Stimulated activated CD8-positive, alpha-beta memory T cell treated with anti-CD3 and anti-CD28 coated beads, Interleukin-15, amount 100 ng/mL, for 24 hours (primary cell): ENCODE measurements at regions not wholly inside any gene's neighbourhood (a gene's known extent, or its start where the extent isn't known, plus 50 kb on each side); places are given as distances from the start of the nearest gene placed in this dataset.

Experiments used
- DNase-seq: peaks from one replicate; pipeline ENCODE4 v3.0.0-alpha.2; 2020; ENCODE audit warnings: low read depth

DNA sequence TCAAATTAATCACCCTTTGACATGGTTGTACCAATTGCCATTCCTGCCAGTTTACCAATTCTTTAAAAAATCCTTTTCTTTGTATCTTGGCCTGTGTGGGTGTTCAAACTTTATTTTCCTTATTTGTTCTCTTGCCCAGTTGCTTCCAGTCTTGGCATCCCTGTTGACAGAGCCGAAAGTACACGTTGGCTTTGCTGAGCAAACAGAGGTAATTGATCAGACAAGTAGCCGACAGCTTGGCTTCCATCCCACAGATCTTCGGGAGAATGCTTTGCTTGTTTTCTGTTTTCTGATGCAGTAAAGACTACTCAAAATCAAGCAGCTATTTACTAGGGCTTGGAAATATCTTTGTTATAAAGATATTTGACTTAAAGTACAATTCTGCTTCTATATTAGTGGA lies 506.8 kb upstream of the SALL1 start:
- no peak for DNase-seq

- no peak for DNase-seq
These were observed 504.2 kb upstream of the SALL1 start for GRCh38 chr16:51655249-51655648.

- DNase-seq = no peak
These were observed 500.0 kb upstream of the SALL1 start for GRCh38 chr16:51651061-51651466.

DNA sequence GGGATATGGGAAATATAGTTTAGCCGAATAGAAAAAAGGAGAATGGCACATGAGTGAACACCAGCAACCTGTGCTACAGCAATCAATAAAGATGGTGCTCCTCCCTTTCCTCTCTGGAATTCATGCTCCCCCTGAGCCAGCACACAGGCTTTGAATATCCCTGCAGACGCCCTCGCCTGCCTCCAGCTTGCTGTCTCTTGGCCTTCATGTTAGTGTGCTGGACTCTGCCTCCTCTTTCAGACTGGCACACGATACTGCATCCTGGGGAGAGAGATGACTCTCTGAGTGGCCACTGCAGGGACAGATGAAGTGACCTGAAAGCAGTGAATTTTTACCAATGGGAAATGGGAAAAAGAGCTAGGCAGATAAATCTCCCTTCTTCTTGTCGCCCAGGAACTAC lies 498.6 kb upstream of the SALL1 start:
- no peak for DNase-seq

GRCh38 chr16:51648526-51648925 lies 497.5 kb upstream of the SALL1 start:
- DNase-seq = no peak

- no peak for DNase-seq
These were observed 490.2 kb upstream of the SALL1 start for GRCh38 chr16:51641191-51641765.

GRCh38 chr16:51640196-51640595 lies 489.1 kb upstream of the SALL1 start:
- no peak for DNase-seq

- DNase-seq = no peak
These were observed 487.5 kb upstream of the SALL1 start for GRCh38 chr16:51638339-51639135.

- no peak for DNase-seq
These were observed 486.7 kb upstream of the SALL1 start for GRCh38 chr16:51637770-51638094.

DNA sequence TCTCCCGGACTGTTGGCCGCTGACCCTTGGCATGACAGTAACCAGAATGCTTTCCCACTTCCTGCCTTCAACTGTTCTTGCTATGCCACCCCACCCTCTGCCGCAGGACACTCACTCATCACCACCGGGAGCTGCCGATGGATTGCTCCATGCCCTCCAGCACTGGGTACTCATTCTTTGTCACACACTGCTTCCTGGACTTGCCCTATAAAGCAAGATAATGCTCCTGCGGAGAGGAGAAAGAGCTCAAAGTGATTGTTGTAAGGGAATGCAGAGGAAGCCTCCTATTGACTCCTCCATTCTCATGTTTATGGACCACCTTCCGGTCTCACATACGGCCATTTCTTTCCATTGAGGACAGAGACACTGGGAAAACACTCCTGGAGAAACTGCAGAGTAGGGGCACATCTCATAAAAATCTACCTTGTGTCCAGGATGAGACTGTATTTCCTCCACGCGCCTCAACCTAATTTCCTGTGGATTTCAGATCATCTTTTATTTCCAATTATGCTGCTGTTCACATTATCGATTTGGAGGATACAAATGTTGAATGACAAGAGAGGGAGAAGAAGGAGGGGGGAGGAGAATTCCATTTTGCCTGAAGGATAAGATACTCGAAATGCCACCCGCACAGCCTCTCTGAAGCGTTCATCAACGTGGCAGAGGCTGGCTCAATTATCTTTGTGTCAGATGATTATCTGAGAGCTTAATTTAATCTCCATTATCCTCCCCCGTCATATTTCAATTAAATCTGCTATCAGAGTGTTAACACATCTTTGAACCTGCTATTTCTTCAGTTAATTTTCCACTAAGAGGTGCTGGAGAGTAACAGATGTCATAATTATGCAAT lies 486.1 kb upstream of the SALL1 start:
- DNase-seq = no peak

- DNase-seq = no peak
These were observed 484.1 kb upstream of the SALL1 start for GRCh38 chr16:51635181-51635580.

DNA sequence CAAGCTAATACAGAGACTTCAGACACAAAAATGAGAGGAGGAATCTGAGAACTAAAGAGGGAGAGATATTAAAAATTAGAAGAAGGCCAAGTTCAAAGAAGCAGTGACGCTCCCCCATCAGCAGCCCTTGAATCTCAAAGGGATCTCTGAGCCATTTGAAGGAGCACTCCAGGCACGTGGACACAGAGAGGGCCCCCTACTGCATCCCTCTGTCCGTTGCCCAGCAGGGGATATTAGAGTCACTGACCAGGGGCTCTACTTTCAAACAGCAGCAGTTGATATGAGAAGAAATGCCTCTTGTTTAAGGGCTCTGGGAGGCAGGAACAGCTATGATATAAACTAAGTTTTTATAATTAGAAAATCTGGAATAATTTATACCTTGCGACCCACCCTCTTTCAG lies 479.0 kb upstream of the SALL1 start:
- no peak for DNase-seq

DNA sequence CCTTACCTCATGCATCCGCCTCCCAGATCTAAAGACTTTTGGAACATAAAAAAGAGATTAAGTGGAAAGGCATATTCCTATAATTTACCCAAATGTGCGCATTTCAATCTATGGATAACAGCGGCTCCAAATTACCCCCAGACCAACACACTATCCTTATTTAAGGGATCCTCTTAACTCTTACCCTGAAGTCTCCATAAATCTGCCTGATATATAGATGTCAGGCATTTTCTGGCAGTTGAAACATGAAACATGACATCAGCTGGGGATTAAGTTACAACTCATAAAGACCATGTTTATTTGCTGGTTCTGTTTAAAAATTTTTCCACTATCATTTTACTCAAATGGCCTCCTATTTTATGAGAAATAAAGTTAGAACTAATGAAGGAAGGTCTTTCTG lies 478.5 kb upstream of the SALL1 start:
- no peak for DNase-seq

- DNase-seq = no peak
These were observed 473.2 kb upstream of the SALL1 start for GRCh38 chr16:51624080-51624775.

GRCh38 chr16:51621610-51622009 lies 470.5 kb upstream of the SALL1 start:
- DNase-seq = no peak

DNA sequence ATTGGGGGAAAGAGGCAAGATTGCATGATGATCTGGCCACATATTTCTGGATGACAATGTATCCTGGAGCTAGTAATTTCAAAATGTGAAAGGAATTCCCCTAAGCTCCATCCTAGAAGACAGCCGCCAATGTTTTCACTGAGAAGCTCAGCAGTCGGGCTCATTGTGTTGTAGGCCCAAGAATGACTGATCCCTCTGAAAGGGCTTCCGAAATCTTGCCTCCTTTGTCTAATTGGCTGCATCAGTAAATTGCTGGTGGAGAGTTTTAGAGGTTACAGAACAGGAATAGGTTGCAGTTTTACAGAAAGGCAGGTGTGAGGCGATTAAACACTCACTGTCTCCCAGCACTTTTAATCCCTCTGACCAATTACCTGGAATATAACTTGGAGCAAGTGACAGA lies 464.1 kb upstream of the SALL1 start:
- no peak for DNase-seq

- no peak for DNase-seq
These were observed 456.2 kb upstream of the SALL1 start for GRCh38 chr16:51607201-51607651.

DNA sequence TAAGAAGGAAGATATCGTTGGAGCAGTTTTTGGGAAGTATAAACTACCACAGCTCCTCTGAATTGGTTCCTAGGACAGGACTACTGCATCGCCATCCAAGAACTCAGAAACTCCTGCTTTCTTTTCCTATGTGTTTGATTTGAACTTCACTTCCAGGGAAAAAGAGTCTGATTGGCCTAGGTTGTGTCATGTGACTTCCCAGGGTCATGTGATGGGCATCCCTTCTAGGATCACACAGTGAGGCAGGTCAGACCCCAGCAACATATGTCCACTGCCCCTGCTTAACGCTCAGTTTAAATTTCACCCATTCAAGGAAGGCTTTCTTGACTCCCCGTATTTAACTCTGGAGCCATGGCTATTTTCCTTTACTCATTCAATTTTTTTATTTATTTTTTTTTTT lies 445.2 kb upstream of the SALL1 start:
- DNase-seq = no peak

DNA sequence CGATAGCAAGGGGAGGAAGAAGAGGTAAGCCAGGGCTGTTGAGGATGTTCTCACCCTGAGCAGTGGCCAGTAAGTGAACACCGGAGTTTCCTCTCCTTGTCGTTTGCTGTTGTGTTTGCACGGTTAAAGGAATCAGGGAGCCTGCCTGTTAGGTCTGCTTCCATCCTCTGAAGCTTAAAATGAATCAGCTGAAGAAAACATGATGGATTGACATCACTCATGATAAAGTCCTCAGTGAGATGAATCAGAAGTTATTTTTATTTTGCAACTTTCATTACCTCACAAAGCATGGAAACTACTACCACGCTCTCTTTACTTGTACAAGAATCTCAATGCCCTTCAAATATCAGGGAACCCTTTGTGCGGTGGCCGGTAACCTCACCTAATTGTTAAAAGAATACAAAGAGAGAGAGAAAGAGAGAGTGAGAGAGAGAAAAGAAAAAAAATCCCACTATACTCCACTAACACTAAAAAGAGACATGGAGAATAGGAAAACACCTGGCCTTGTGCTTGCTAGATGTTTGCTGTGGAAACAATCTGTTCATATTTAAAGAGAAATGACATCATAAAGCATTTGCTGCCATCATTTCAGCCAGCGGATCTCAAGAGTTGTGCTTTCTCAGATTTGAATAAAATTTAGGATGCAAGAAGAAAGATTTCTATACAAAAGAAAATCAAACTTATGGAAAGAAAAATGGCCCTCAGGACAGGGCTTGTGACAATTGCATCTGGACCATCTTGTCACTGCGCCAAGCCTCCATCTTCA lies 441.6 kb upstream of the SALL1 start:
- no peak for DNase-seq

GRCh38 chr16:51592001-51592501 lies 441.0 kb upstream of the SALL1 start:
- no peak for DNase-seq

DNA sequence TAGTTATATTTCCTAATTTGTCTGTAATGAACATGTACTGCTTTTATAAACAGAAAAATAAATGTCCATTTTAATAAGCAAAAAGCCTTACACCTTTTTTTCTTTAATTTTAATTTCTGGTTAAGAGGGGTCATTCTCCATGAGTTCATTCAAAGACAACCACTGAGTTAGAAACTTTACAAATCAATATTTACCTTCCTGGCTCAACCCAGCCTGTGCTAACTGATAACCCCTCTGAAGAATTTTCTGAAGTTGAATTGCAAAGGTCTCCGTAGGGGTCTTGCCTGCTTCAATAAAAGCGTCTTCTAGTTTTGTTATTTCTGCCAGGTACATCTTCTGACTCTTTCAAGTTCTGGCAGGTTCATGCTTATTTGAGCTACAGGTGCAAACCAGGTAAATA lies 440.4 kb upstream of the SALL1 start:
- no peak for DNase-seq
